H1 (cell line): ENCODE measurements at regions not wholly inside any gene's neighbourhood (a gene's known extent, or its start where the extent isn't known, plus 50 kb on each side); places are given as distances from the start of the nearest gene placed in this dataset.

Experiments used
- CTCF ChIA-PET: fragments of 300-600 bp; sonication (Branson Sonifier 250); formaldehyde crosslinking; loops from one replicate; lab custom pipeline; 2021; ENCODE audit not compliant: partially characterized antibody; lab: Charles Lee
- POLR2A ChIA-PET: fragments of 300-600 bp; sonication (Branson Sonifier 250); formaldehyde crosslinking; loops from one replicate; lab custom pipeline; 2021; ENCODE audit warnings: inconsistent platforms; ENCODE audit not compliant: partially characterized antibody; lab: Charles Lee
- DNase-seq, 2 experiments: peaks; one replicate each; pipeline versions ENCODE4 v3.0.0 to v3.0.0-alpha.2; 2010 to 2022; ENCODE audit warnings: low spot score in 2 of 2, low read depth in 1 of 2, mixed read lengths in 1 of 2
- FAIRE-seq: peaks from 2 replicates; lab custom pipeline; 2011; peaks lifted over from hg19 to GRCh38; lab: Jason Lieb, UNC
- H2AFZ ChIP-seq: 2 replicates; pipeline ENCODE4 v1.8.1; 2012; ENCODE audit warnings: low read length, inconsistent platforms
- H2AK5ac ChIP-seq: 2 replicates; pipeline ENCODE4 v1.6.1; 2013; ENCODE audit warnings: low read depth, low read length
- H2BK120ac ChIP-seq: replicated peaks from 2 replicates; pipeline ENCODE3; 2013; ENCODE audit warnings: low read depth, low read length, inconsistent platforms
- H2BK12ac ChIP-seq: 2 replicates; pipeline ENCODE4 v1.6.1; 2013; ENCODE audit warnings: low read depth, low read length
- H2BK15ac ChIP-seq: 2 replicates; pipeline ENCODE4 v1.6.1; 2013; ENCODE audit warnings: low read length
- H2BK20ac ChIP-seq: 2 replicates; pipeline ENCODE4 v1.6.1; 2013; ENCODE audit warnings: low read length
- H2BK5ac ChIP-seq: 2 replicates; pipeline ENCODE4 v1.6.1; 2013; ENCODE audit warnings: low read depth, low read length
- H3K14ac ChIP-seq: 2 replicates; pipeline ENCODE4 v1.6.1; 2013; ENCODE audit warnings: inconsistent platforms; ENCODE audit not compliant: insufficient read length
- H3K18ac ChIP-seq: 2 replicates; pipeline ENCODE4 v1.6.1; 2013; ENCODE audit warnings: low read length; ENCODE audit errors: extremely low read depth
- H3K23ac ChIP-seq: 2 replicates; pipeline ENCODE4 v1.6.1; 2013; ENCODE audit warnings: inconsistent platforms; ENCODE audit not compliant: insufficient read length
- H3K23me2 ChIP-seq: 2 replicates; pipeline ENCODE4 v1.6.1; 2013; ENCODE audit warnings: low read depth, low read length
- H3K27ac ChIP-seq: 2 replicates; pipeline ENCODE4 v1.6.1; 2011; ENCODE audit warnings: low read depth, low read length, inconsistent platforms
- H3K27me3 ChIP-seq, 4 experiments: replicated peaks in 1 of 4; 1 replicate in 1 of 4; 2 replicates in 3 of 4; pipeline versions ENCODE4 v1.6.1 to v1.8.1; 2011 to 2013; ENCODE audit warnings: low read length in 3 of 4, mild to moderate bottlenecking in 3 of 4, inconsistent platforms in 2 of 4, mixed read lengths in 2 of 4, moderate library complexity in 1 of 4; ENCODE audit not compliant: control insufficient read depth in 3 of 4, insufficient read depth in 3 of 4; ENCODE audit errors: extremely low read depth in 1 of 4
- H3K36me3 ChIP-seq, 4 experiments: 2 replicates each; pipeline versions ENCODE4 v1.6.1 to v1.8.1; 2011 to 2013; ENCODE audit warnings: mild to moderate bottlenecking in 4 of 4, low read length in 3 of 4, moderate library complexity in 2 of 4, control low read depth in 1 of 4, inconsistent platforms in 1 of 4; ENCODE audit not compliant: insufficient read depth in 4 of 4, control insufficient read depth in 2 of 4
- H3K4ac ChIP-seq: replicated peaks from 2 replicates; pipeline ENCODE3; 2013; ENCODE audit warnings: low read length, low read depth, mixed read lengths, inconsistent platforms; ENCODE audit not compliant: insufficient read length
- H3K4me1 ChIP-seq, 4 experiments: replicated peaks in 1 of 4; 1 replicate in 1 of 4; 2 replicates in 3 of 4; pipeline versions ENCODE4 v1.6.1 to v1.8.1; 2011 to 2013; ENCODE audit warnings: low read length in 3 of 4, inconsistent platforms in 2 of 4, mixed read lengths in 1 of 4; ENCODE audit not compliant: insufficient read depth in 4 of 4, control insufficient read depth in 3 of 4
- H3K4me2 ChIP-seq, 2 experiments: 2 replicates each; pipeline versions ENCODE4 v1.6.1 to v1.8.1; 2011 to 2013; ENCODE audit warnings: low read depth in 2 of 2, low read length in 2 of 2, control low read depth in 1 of 2, inconsistent platforms in 1 of 2, mild to moderate bottlenecking in 1 of 2; ENCODE audit not compliant: insufficient read depth in 1 of 2
- H3K4me3 ChIP-seq, 4 experiments: fragments of 200-600, 300-600 bp in 1 of 4; sonication (generic), shearing (Covaris generic), sonication (Bioruptor Twin) in 1 of 4; 2 replicates each; pipeline versions ENCODE4 v1.5.1 to v1.8.1; 2011 to 2016; ENCODE audit warnings: low read length in 4 of 4, low read depth in 3 of 4, control low read depth in 2 of 4, inconsistent platforms in 2 of 4, mild to moderate bottlenecking in 2 of 4, mixed read lengths in 1 of 4, moderate library complexity in 1 of 4; ENCODE audit not compliant: insufficient read depth in 2 of 4; ENCODE audit errors: extremely low read depth in 1 of 4
- H3K56ac ChIP-seq: replicated peaks from 2 replicates; pipeline ENCODE3; 2013; ENCODE audit warnings: low read depth, mild to moderate bottlenecking, mixed read lengths, low read length, inconsistent platforms; ENCODE audit not compliant: insufficient read length
- H3K79me1 ChIP-seq: 2 replicates; pipeline ENCODE4 v1.6.1; 2013; ENCODE audit warnings: low read depth, low read length, control low read depth
- H3K79me2 ChIP-seq, 2 experiments: 2 replicates each; pipeline versions ENCODE4 v1.6.1 to v1.8.1; 2012 to 2013; ENCODE audit warnings: low read length in 2 of 2, mild to moderate bottlenecking in 2 of 2, inconsistent platforms in 1 of 2; ENCODE audit not compliant: insufficient read depth in 2 of 2, control insufficient read depth in 1 of 2
- H3K9ac ChIP-seq, 4 experiments: replicated peaks in 1 of 4; 1 replicate in 1 of 4; 2 replicates in 3 of 4; pipeline versions ENCODE4 v1.6.1 to v1.8.1; 2011 to 2013; ENCODE audit warnings: low read depth in 3 of 4, low read length in 3 of 4, control low read depth in 2 of 4, mild to moderate bottlenecking in 2 of 4, moderate library complexity in 2 of 4, inconsistent platforms in 1 of 4; ENCODE audit errors: extremely low read depth in 1 of 4
- H3K9me3 ChIP-seq, 2 experiments: 2 replicates each; pipeline versions ENCODE4 v1.6.1 to v1.8.1; 2012 to 2013; ENCODE audit warnings: mild to moderate bottlenecking in 2 of 2, moderate library complexity in 2 of 2, control low read depth in 1 of 2, inconsistent platforms in 1 of 2, low read depth in 1 of 2, low read length in 1 of 2, mixed read lengths in 1 of 2; ENCODE audit not compliant: insufficient read depth in 2 of 2
- H4K20me1 ChIP-seq, 2 experiments: replicated peaks in 1 of 2; 2 replicates each; pipeline versions ENCODE3 to v1.8.1; 2011 to 2013; ENCODE audit warnings: inconsistent platforms in 2 of 2, low read length in 2 of 2, mild to moderate bottlenecking in 1 of 2; ENCODE audit not compliant: insufficient read depth in 2 of 2, control insufficient read depth in 1 of 2
- H4K5ac ChIP-seq: 2 replicates; pipeline ENCODE4 v1.6.1; 2013; ENCODE audit warnings: low read length, low read depth, mixed read lengths, inconsistent platforms; ENCODE audit not compliant: insufficient read length
- H4K8ac ChIP-seq: 2 replicates; pipeline ENCODE4 v1.8.0; 2013; ENCODE audit warnings: mild to moderate bottlenecking, moderate library complexity, low read length, inconsistent platforms; ENCODE audit not compliant: insufficient read depth; ENCODE audit errors: extremely low read depth
- H4K91ac ChIP-seq: replicated peaks from 2 replicates; pipeline ENCODE3; 2013; ENCODE audit warnings: low read length, mixed read lengths, inconsistent platforms; ENCODE audit not compliant: insufficient read length
- ASH2L ChIP-seq: fragments of 200-600, 300-600 bp; sonication (generic); IDR thresholded peaks from one replicate; pipeline ENCODE4 v1.7.1; 2017; ENCODE audit warnings: low read length
- CBX5 ChIP-seq: fragments of 300-800, 300-1000 bp; sonication (generic); IDR thresholded peaks from 2 replicates; pipeline ENCODE4 v1.7.1; 2016; ENCODE audit warnings: antibody characterized with exemption, low read length, low read depth
- CREB1 ChIP-seq: IDR thresholded peaks from 2 replicates; pipeline ENCODE4 v1.6.1; 2012; ENCODE audit warnings: inconsistent platforms
- CTBP2 ChIP-seq: IDR thresholded peaks from 2 replicates; pipeline ENCODE4 v1.7.0; 2011; ENCODE audit warnings: borderline replicate concordance, mild to moderate bottlenecking, moderate library complexity, mixed read lengths, low read length; ENCODE audit not compliant: insufficient read depth, insufficient read length
- EGR1 ChIP-seq: IDR thresholded peaks from 2 replicates; pipeline ENCODE4 v1.6.1; 2011; ENCODE audit warnings: low read depth, low read length, borderline replicate concordance
- GABPA ChIP-seq: IDR thresholded peaks from 2 replicates; pipeline ENCODE4 v1.6.1; 2011; ENCODE audit warnings: mild to moderate bottlenecking, low read length, moderate library complexity, borderline replicate concordance; ENCODE audit not compliant: insufficient read depth
- HDAC6 ChIP-seq: IDR thresholded peaks from one replicate; pipeline ENCODE4 v1.7.1; 2012; ENCODE audit warnings: low read depth, mild to moderate bottlenecking, inconsistent platforms, low read length, moderate library complexity
- KDM5A ChIP-seq: fragments of 200-600 bp; IDR thresholded peaks from 2 replicates; pipeline ENCODE4 v1.7.1; 2012; ENCODE audit warnings: mild to moderate bottlenecking, low read length, inconsistent platforms, mixed read lengths
- NANOG ChIP-seq: IDR thresholded peaks from 2 replicates; pipeline ENCODE4 v1.6.1; 2011; ENCODE audit warnings: low read length, low read depth, mild to moderate bottlenecking, inconsistent platforms; ENCODE audit not compliant: insufficient read depth, poor library complexity, severe bottlenecking
- POLR2A ChIP-seq, 2 experiments: IDR thresholded peaks; 1 replicate in 1 of 2; 2 replicates in 1 of 2; pipeline ENCODE4 v1.6.1; 2011; ENCODE audit warnings: low read depth in 2 of 2, low read length in 2 of 2, mild to moderate bottlenecking in 2 of 2; ENCODE audit errors: control extremely low read depth in 1 of 2
- POLR2AphosphoS5 ChIP-seq: IDR thresholded peaks from 2 replicates; pipeline ENCODE4 v1.6.1; 2011; ENCODE audit warnings: low read depth, low read length
- RBBP5 ChIP-seq: IDR thresholded peaks from 2 replicates; pipeline ENCODE4 v1.7.1; 2012; ENCODE audit warnings: low read depth, mild to moderate bottlenecking, inconsistent platforms, low read length, moderate library complexity, borderline replicate concordance
- SP2 ChIP-seq: IDR thresholded peaks from 2 replicates; pipeline ENCODE4 v1.6.1; 2012; ENCODE audit warnings: mild to moderate bottlenecking, low read length, inconsistent platforms
- SRF ChIP-seq: IDR thresholded peaks from 2 replicates; pipeline ENCODE4 v1.6.1; 2011; ENCODE audit warnings: mild to moderate bottlenecking, low read depth, low read length, moderate library complexity
- USF2 ChIP-seq: IDR thresholded peaks from 2 replicates; pipeline ENCODE4 v1.6.1; 2011; ENCODE audit warnings: low read length, improper control_type of control experiment
- WGBS, 2 experiments: shearing (Covaris generic) in 1 of 2; methylation state at CpG; one replicate each; pipeline versions ENCODE4 v1.1.6 to v1.1.7; 2013 to 2015; ENCODE audit warnings: low lambda C conversion rate in 2 of 2, mixed read lengths in 2 of 2, inconsistent platforms in 1 of 2, low coverage in 1 of 2, missing lambda C conversion rate in 1 of 2; ENCODE audit not compliant: insufficient replicate concordance in 2 of 2, insufficient coverage in 1 of 2, insufficient read length in 1 of 2; ENCODE audit errors: extremely low coverage in 1 of 2, missing lambda C conversion rate in 1 of 2; 5-methylcytosine and 5-hydroxymethylcytosine counted together

DNA sequence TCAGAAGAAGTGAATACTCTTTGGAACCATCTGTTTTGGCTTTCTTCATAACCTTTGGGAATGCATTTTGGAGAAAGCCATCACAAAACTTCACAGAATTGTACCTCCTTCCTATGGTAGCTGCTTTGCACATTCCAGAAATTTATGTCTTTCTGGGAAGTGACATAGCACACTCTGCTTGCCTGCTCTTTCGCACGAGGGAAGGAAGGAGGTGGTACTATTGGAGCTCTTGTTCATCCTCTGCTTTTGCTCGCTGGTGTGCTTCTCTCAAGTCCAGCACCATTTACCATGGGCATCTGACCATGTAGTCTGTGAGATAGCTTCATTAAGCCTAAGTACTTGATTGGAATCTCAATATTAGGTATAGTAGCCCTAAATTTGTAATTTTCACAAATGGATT, 473.3 kb upstream of the SLC35B3 start:
- Histone ChIP-seq H3K23me2 (no peaks in the 10 kb centered on the region), H3K4me3 (no peak overlapping the region)
- CTCF ChIA-PET = interaction anchor here (0.9 to 2.4 kb wide), 2 partner anchors 15 to 21 kb away, joined by 3 to 5 read pairs; no protein-coding TSS in a partner anchor
- TF ChIP-seq POLR2AphosphoS5 (no peak), HDAC6 (no peak), GABPA (no peak), SP2 (no peak), POLR2A (IDR thresholded peaks at IDR 0.05; ENCODE audit: control extremely low read depth in 1 of 2, low read depth in 2 of 2, low read length in 2 of 2) (no peak), KDM5A (no peak), ASH2L (no peak), USF2 (no peak), CREB1 (no peak), CTBP2 (no peak), CBX5 (no peak), RBBP5 (no peak), EGR1 (no peak), SRF (no peak), NANOG (no peak)

More for the DNA sequence above, 473.3 kb upstream of the SLC35B3 start:
- no peak overlapping the region for H3K27ac ChIP-seq
- H2BK20ac ChIP-seq = no peak overlapping the region
- H4K8ac ChIP-seq = no peak overlapping the region
- DNase-seq (no peak), FAIRE-seq (no peak)
- no peaks in the 10 kb centered on the region for H3K79me2 ChIP-seq
- no peak overlapping the region for H4K91ac ChIP-seq
- H4K20me1 ChIP-seq = no peaks in the 10 kb centered on the region
- H2BK12ac ChIP-seq = no peak overlapping the region
- no peak overlapping the region for H3K14ac ChIP-seq
- H3K27me3 ChIP-seq = no peaks in the 10 kb centered on the region
- H3K9ac ChIP-seq = no peak overlapping the region
- no peak overlapping the region for H3K18ac ChIP-seq
- POLR2A ChIA-PET = no interaction called here
- no peak overlapping the region for H3K4ac ChIP-seq
- H2BK5ac ChIP-seq = no peak overlapping the region
- H4K5ac ChIP-seq = no peak overlapping the region
- H3K79me1 ChIP-seq = no peaks in the 10 kb centered on the region
- no peak overlapping the region for H2BK120ac ChIP-seq
- H3K4me1 ChIP-seq = no peaks in the 10 kb centered on the region
- no peaks in the 10 kb centered on the region for H3K36me3 ChIP-seq
- 93% methylated on average over 3 of the region's 3 CpGs; no CpG with 5 or more reads in 1 of the 2 experiments for WGBS, 2 experiments
- H3K4me2 ChIP-seq = no peak overlapping the region
- no peak overlapping the region for H3K23ac ChIP-seq
- no peak overlapping the region for H2AK5ac ChIP-seq
- no peak overlapping the region for H2BK15ac ChIP-seq
- H3K56ac ChIP-seq = no peak overlapping the region
- H3K9me3 ChIP-seq = peaks cover 4 to 5% of the 10 kb centered on the region in 2 experiments; a peak in 2 of 4 replicates
- 0 out of 2 replicates have a peak overlapping the region, but pooled peaks have one; percentile 44 for H2AFZ ChIP-seq
